OCI-LY3 (cell line): ENCODE measurements at regions not wholly inside any gene's neighbourhood (a gene's known extent, or its start where the extent isn't known, plus 50 kb on each side); places are given as distances from the start of the nearest gene placed in this dataset.

Experiments used
- H2AFZ ChIP-seq: fragments of 200-600, 300-600 bp; shearing (Covaris generic); 2 replicates; pipeline ENCODE4 v1.6.0; 2014; ENCODE audit warnings: antibody characterized with exemption, low read depth, low read length
- H3K27ac ChIP-seq: fragments of 200-600, 300-600 bp; sonication (generic); 2 replicates; pipeline ENCODE4 v1.5.1; 2014; ENCODE audit warnings: mild to moderate bottlenecking, low read length, moderate library complexity, mixed read lengths
- H3K27me3 ChIP-seq: fragments of 200-600, 300-600 bp; sonication (generic); 2 replicates; pipeline ENCODE4 v1.6.1; 2014; ENCODE audit warnings: low read depth, low read length, mixed read lengths
- H3K36me3 ChIP-seq: fragments of 200-600, 300-600 bp; sonication (generic); replicated peaks from 2 replicates; pipeline ENCODE3; 2014; ENCODE audit warnings: low read depth, low read length, mixed read lengths
- H3K4me1 ChIP-seq: fragments of 300-600, 200-600 bp; sonication (generic); 2 replicates; pipeline ENCODE4 v1.6.1; 2014; ENCODE audit warnings: low read length, mixed read lengths
- H3K4me2 ChIP-seq: fragments of 200-600, 300-600 bp; sonication (generic); 2 replicates; pipeline ENCODE4 v1.6.1; 2014; ENCODE audit warnings: low read length, mixed read lengths
- H3K4me3 ChIP-seq: fragments of 300-600, 200-600 bp; sonication (generic); 2 replicates; pipeline ENCODE4 v1.5.1; 2014; ENCODE audit warnings: antibody characterized with exemption, mild to moderate bottlenecking, low read length, moderate library complexity
- H3K79me2 ChIP-seq: fragments of 300-600, 200-600 bp; shearing (Covaris generic); 2 replicates; pipeline ENCODE4 v1.6.1; 2014; ENCODE audit warnings: mild to moderate bottlenecking, low read length, mixed read lengths
- H3K9ac ChIP-seq: fragments of 300-600, 200-600 bp; shearing (Covaris generic); 2 replicates; pipeline ENCODE4 v1.6.0; 2014; ENCODE audit warnings: mild to moderate bottlenecking, low read length, moderate library complexity
- H3K9me3 ChIP-seq: fragments of 200-600, 300-600 bp; shearing (Covaris generic); 2 replicates; pipeline ENCODE4 v1.6.1; 2014; ENCODE audit warnings: low read length, mixed read lengths; ENCODE audit not compliant: insufficient read depth
- H4K20me1 ChIP-seq: fragments of 200-600, 300-600 bp; sonication (generic); 2 replicates; pipeline ENCODE4 v1.6.1; 2016; ENCODE audit warnings: low read length, mixed read lengths; ENCODE audit not compliant: insufficient read depth
- CTCF ChIP-seq: fragments of 200-600, 300-600 bp; sonication (generic); IDR thresholded peaks from 2 replicates; pipeline ENCODE4 v1.5.1; 2014; ENCODE audit warnings: antibody characterized with exemption, low read length, low read depth
- EZH2phosphoT487 ChIP-seq: fragments of 200-600 bp; shearing (Covaris generic); IDR thresholded peaks from 2 replicates; pipeline ENCODE4 v1.6.1; 2018; ENCODE audit warnings: antibody characterized with exemption, mixed run types, low read depth

GRCh38 chr5:68821056-68821455 is 272.8 kb upstream of the SLC30A5 start:
- H4K20me1 ChIP-seq, result no peaks in the 10 kb centered on the region

DNA sequence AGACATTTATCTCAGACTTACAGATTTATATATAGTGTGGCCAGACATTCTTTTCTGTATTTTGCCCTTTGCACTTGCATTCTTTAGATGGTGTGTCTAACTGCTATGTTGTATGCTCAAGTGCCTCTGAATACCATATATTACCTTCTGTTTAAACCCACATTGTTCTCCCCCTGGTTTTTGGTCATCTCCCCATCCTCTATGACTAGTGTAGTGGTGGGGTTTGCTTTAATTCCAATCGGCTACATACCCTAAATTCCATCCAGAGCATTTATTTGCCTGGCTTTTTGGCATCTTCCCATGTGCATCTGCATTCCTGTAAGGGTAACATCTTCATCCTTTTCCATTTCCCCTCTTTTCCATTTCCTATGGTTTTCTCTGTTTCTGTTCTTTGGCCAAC is 271.0 kb upstream of the SLC30A5 start:
- Histone ChIP-seq H4K20me1 (no peaks in the 10 kb centered on the region), H3K79me2 (no peaks in the 10 kb centered on the region), H3K4me1 (no peaks in the 10 kb centered on the region), H3K27ac (no peak overlapping the region), H2AFZ (no peak overlapping the region), H3K4me2 (no peak overlapping the region), H3K27me3 (no peaks in the 10 kb centered on the region), H3K9me3 (no peaks in the 10 kb centered on the region), H3K36me3 (no peaks in the 10 kb centered on the region), H3K9ac (no peak overlapping the region), H3K4me3 (no peak overlapping the region)
- TF ChIP-seq EZH2phosphoT487 (no peak), CTCF (no peak)

More at GRCh38 chr5:68821056-68821455, 272.8 kb upstream of the SLC30A5 start:
- Histone ChIP-seq H3K9ac (no peak overlapping the region), H3K36me3 (no peaks in the 10 kb centered on the region), H3K9me3 (no peaks in the 10 kb centered on the region), H3K4me3 (no peak overlapping the region), H3K27me3 (no peaks in the 10 kb centered on the region), H3K4me1 (no peaks in the 10 kb centered on the region), H3K79me2 (no peaks in the 10 kb centered on the region), H3K27ac (no peak overlapping the region), H2AFZ (no peak overlapping the region), H3K4me2 (no peak overlapping the region)
- TF ChIP-seq CTCF (no peak), EZH2phosphoT487 (no peak)

- Histone ChIP-seq H3K9me3 (no peaks in the 10 kb centered on the region), H3K4me3 (no peak overlapping the region), H2AFZ (no peak overlapping the region), H3K27me3 (no peaks in the 10 kb centered on the region), H4K20me1 (no peaks in the 10 kb centered on the region), H3K79me2 (no peaks in the 10 kb centered on the region), H3K4me1 (no peaks in the 10 kb centered on the region), H3K36me3 (no peaks in the 10 kb centered on the region), H3K9ac (no peak overlapping the region), H3K27ac (no peak overlapping the region), H3K4me2 (no peak overlapping the region)
- TF ChIP-seq EZH2phosphoT487 (no peak), CTCF (no peak)
These were observed 270.5 kb upstream of the SLC30A5 start for GRCh38 chr5:68823301-68823700.

- Histone ChIP-seq H3K4me1 (no peaks in the 10 kb centered on the region), H3K4me3 (no peak overlapping the region), H2AFZ (no peak overlapping the region), H4K20me1 (no peaks in the 10 kb centered on the region), H3K27me3 (no peaks in the 10 kb centered on the region), H3K27ac (no peak overlapping the region), H3K9me3 (no peaks in the 10 kb centered on the region), H3K4me2 (no peak overlapping the region), H3K36me3 (no peaks in the 10 kb centered on the region), H3K79me2 (no peaks in the 10 kb centered on the region), H3K9ac (no peak overlapping the region)
- no peak for TF ChIP-seq EZH2phosphoT487
- TF ChIP-seq CTCF, result no peak
These were observed 263.4 kb upstream of the SLC30A5 start for GRCh38 chr5:68830377-68830898.
